GM18520 (cell line): ENCODE measurements at regions not wholly inside any gene's neighbourhood (a gene's known extent, or its start where the extent isn't known, plus 50 kb on each side); places are given as distances from the start of the nearest gene placed in this dataset.
"Not testable (repeated sequence)": the region's sequence is repeated elsewhere in the genome, so short reads cannot be mapped to it uniquely, and the experiment has no call there.

Experiments used
- ATAC-seq: cut with Tn5 transposase; IDR thresholded peaks from one replicate; pipeline ENCODE4 v1.9.1; 2021; ENCODE audit not compliant: unreplicated experiment

GRCh38 chr11:71334191-71334590 lies 81.8 kb upstream of the SHANK2 start:
- no peak for ATAC-seq

GRCh38 chr11:71333473-71333872 lies 81.1 kb upstream of the SHANK2 start:
- ATAC-seq: no peak

- no peak for ATAC-seq
These were observed 80.1 kb upstream of the SHANK2 start for GRCh38 chr11:71332447-71332846.

- no peak for ATAC-seq
These were observed 79.7 kb upstream of the SHANK2 start for GRCh38 chr11:71332046-71332445.

- no peak for ATAC-seq
These were observed 79.3 kb upstream of the SHANK2 start for GRCh38 chr11:71331631-71332030.

GRCh38 chr11:71330996-71331395 lies 78.6 kb upstream of the SHANK2 start:
- no peak for ATAC-seq

- ATAC-seq: no peak
These were observed 78.0 kb upstream of the SHANK2 start for GRCh38 chr11:71330349-71330748.

GRCh38 chr11:71329786-71330185 lies 77.4 kb upstream of the SHANK2 start:
- no peak for ATAC-seq

- ATAC-seq: no peak
These were observed 76.8 kb upstream of the SHANK2 start for GRCh38 chr11:71329165-71329510.

GRCh38 chr11:71327156-71328085 lies 75.0 kb upstream of the SHANK2 start:
- no peak for ATAC-seq

- no peak for ATAC-seq
These were observed 74.1 kb upstream of the SHANK2 start for GRCh38 chr11:71326328-71326940.

- no peak for ATAC-seq
These were observed 73.3 kb upstream of the SHANK2 start for GRCh38 chr11:71325418-71326327.

- no peak for ATAC-seq
These were observed 72.5 kb upstream of the SHANK2 start for GRCh38 chr11:71324788-71325417.

- no peak for ATAC-seq
These were observed 71.6 kb upstream of the SHANK2 start for GRCh38 chr11:71323876-71324526.

- ATAC-seq: no peak
These were observed 70.6 kb upstream of the SHANK2 start for GRCh38 chr11:71322861-71323582.

GRCh38 chr11:71322192-71322735 lies 69.9 kb upstream of the SHANK2 start:
- ATAC-seq: no peak

GRCh38 chr11:71321433-71322191 lies 69.2 kb upstream of the SHANK2 start:
- ATAC-seq: no peak

GRCh38 chr11:71316701-71317100 lies 64.3 kb upstream of the SHANK2 start:
- ATAC-seq: no peak

GRCh38 chr11:71312616-71313015 lies 60.2 kb upstream of the SHANK2 start:
- not testable (repeated sequence) for ATAC-seq
